ENCODE measurements at regions not wholly inside any gene's neighbourhood (a gene's known extent, or its start where the extent isn't known, plus 50 kb on each side); places are given as distances from the start of the nearest gene placed in this dataset.

DNA sequence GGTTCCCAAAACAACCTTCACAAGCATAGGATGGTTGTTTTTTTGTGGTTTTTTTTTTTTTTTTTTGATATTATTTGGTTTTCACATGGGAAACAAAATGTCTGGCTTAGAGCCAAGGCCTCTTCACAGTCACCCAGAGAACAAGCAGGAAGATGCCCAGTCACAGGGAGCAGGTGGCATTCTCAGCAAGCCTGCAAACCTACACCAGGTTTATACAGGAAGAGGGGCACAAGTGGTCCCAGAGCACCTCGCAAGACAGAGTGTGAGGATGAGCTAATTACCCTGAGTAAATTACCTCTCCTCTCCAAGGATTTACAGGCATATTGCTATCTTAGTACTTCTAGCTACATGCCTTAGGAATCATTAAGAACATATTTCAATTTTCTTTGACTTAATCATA lies 1375.6 kb downstream of the EFNB2 start:
- TF ChIP-seq, protein P1, sequence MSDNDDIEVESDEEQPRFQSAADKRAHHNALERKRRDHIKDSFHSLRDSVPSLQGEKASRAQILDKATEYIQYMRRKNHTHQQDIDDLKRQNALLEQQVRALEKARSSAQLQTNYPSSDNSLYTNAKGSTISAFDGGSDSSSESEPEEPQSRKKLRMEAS (IDR thresholded peaks at IDR 0.05), result no peak
- TF ChIP-seq FOXM1 (IDR thresholded peaks at IDR 0.05; ENCODE audit: borderline replicate concordance, low read depth) (no peak), YY1 (IDR thresholded peaks at IDR 0.05; ENCODE audit: low read depth) (no peak), NFIC (IDR thresholded peaks at IDR 0.05) (no peak), CEBPB (IDR thresholded peaks at IDR 0.05) (no peak), EGR1 (IDR thresholded peaks at IDR 0.05) (no peak), TAF1 (IDR thresholded peaks at IDR 0.05; ENCODE audit: low read depth) (no peak), EP300 (IDR thresholded peaks at IDR 0.05; ENCODE audit: borderline replicate concordance) (no peak), ZBTB7A (IDR thresholded peaks at IDR 0.05; ENCODE audit: low read depth) (no peak), TEAD4 (IDR thresholded peaks at IDR 0.05) (no peak), TCF12 (IDR thresholded peaks at IDR 0.05; ENCODE audit: low read depth) (no peak), RAD21 (IDR thresholded peaks at IDR 0.05; ENCODE audit: low read depth) (no peak), CREB1 (IDR thresholded peaks at IDR 0.05; ENCODE audit: low read depth) (no peak)
- TF ChIP-seq, protein P2, sequence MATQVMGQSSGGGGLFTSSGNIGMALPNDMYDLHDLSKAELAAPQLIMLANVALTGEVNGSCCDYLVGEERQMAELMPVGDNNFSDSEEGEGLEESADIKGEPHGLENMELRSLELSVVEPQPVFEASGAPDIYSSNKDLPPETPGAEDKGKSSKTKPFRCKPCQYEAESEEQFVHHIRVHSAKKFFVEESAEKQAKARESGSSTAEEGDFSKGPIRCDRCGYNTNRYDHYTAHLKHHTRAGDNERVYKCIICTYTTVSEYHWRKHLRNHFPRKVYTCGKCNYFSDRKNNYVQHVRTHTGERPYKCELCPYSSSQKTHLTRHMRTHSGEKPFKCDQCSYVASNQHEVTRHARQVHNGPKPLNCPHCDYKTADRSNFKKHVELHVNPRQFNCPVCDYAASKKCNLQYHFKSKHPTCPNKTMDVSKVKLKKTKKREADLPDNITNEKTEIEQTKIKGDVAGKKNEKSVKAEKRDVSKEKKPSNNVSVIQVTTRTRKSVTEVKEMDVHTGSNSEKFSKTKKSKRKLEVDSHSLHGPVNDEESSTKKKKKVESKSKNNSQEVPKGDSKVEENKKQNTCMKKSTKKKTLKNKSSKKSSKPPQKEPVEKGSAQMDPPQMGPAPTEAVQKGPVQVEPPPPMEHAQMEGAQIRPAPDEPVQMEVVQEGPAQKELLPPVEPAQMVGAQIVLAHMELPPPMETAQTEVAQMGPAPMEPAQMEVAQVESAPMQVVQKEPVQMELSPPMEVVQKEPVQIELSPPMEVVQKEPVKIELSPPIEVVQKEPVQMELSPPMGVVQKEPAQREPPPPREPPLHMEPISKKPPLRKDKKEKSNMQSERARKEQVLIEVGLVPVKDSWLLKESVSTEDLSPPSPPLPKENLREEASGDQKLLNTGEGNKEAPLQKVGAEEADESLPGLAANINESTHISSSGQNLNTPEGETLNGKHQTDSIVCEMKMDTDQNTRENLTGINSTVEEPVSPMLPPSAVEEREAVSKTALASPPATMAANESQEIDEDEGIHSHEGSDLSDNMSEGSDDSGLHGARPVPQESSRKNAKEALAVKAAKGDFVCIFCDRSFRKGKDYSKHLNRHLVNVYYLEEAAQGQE (IDR thresholded peaks at IDR 0.05; ENCODE audit: low read depth), result no peak
- TF ChIP-seq, protein P3, sequence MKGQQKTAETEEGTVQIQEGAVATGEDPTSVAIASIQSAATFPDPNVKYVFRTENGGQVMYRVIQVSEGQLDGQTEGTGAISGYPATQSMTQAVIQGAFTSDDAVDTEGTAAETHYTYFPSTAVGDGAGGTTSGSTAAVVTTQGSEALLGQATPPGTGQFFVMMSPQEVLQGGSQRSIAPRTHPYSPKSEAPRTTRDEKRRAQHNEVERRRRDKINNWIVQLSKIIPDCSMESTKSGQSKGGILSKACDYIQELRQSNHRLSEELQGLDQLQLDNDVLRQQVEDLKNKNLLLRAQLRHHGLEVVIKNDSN (IDR thresholded peaks at IDR 0.05), result no peak

DNA sequence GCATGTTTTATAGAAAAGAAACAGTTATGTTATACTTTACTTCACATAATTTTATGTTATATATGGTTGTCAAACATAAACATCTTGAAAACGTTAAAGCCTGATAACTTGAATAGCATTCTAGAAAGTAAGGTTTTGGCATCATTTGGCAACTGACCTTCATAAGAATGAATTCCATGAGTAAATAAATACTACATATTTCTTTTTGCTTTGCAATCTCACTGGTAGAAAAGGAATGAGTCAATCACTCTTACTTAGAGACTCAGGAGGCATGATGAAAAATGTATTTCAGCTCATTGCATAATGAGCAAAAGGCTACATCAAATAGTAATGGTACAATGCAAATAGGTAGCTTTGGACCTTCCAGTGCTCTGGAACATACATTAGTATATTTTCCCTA lies 1381.9 kb downstream of the EFNB2 start:
- TF ChIP-seq CEBPB (IDR thresholded peaks at IDR 0.05), result no peak
- no peak for TF ChIP-seq ZBTB7A (IDR thresholded peaks at IDR 0.05; ENCODE audit: low read depth)
- TF ChIP-seq, protein P3 (IDR thresholded peaks at IDR 0.05), result no peak
- TF ChIP-seq CREB1 (IDR thresholded peaks at IDR 0.05; ENCODE audit: low read depth), result no peak
- no peak for TF ChIP-seq NFIC (IDR thresholded peaks at IDR 0.05)
- no peak for TF ChIP-seq TAF1 (IDR thresholded peaks at IDR 0.05; ENCODE audit: low read depth)
- no peak for TF ChIP-seq YY1 (IDR thresholded peaks at IDR 0.05; ENCODE audit: low read depth)
- TF ChIP-seq FOXM1 (IDR thresholded peaks at IDR 0.05; ENCODE audit: borderline replicate concordance, low read depth), result no peak
- TF ChIP-seq, protein P1 (IDR thresholded peaks at IDR 0.05), result no peak
- TF ChIP-seq RAD21 (IDR thresholded peaks at IDR 0.05; ENCODE audit: low read depth), result no peak
- TF ChIP-seq EP300 (IDR thresholded peaks at IDR 0.05; ENCODE audit: borderline replicate concordance), result no peak
- no peak for TF ChIP-seq TEAD4 (IDR thresholded peaks at IDR 0.05)
- TF ChIP-seq, protein P2 (IDR thresholded peaks at IDR 0.05; ENCODE audit: low read depth), result no peak
- no peak for TF ChIP-seq TCF12 (IDR thresholded peaks at IDR 0.05; ENCODE audit: low read depth)
- no peak for TF ChIP-seq EGR1 (IDR thresholded peaks at IDR 0.05)

DNA sequence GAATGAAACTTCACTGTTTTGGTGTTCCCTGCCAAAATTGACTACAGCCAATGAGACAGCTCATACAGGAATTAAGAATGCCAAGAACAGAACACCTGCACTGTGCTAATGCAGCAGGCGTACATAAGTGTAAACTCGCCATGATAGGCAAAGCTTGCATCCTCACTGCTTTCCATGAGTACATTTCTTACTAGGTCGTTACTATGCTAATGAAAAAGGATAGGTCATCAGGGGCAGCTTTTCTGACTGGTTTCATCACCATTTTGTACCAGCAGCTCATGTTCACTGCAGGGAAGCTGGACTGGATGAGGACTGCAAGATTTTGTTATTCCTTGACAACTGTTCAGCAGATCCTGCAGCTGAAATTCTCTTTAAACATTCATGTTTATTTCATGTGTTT lies 1383.8 kb downstream of the EFNB2 start:
- TF ChIP-seq, protein P2 (IDR thresholded peaks at IDR 0.05; ENCODE audit: low read depth), result no peak
- no peak for TF ChIP-seq NFIC (IDR thresholded peaks at IDR 0.05)
- no peak for TF ChIP-seq CEBPB (IDR thresholded peaks at IDR 0.05)
- no peak for TF ChIP-seq EGR1 (IDR thresholded peaks at IDR 0.05)
- no peak for TF ChIP-seq RAD21 (IDR thresholded peaks at IDR 0.05; ENCODE audit: low read depth)
- TF ChIP-seq TEAD4 (IDR thresholded peaks at IDR 0.05), result no peak
- no peak for TF ChIP-seq TCF12 (IDR thresholded peaks at IDR 0.05; ENCODE audit: low read depth)
- TF ChIP-seq CREB1 (IDR thresholded peaks at IDR 0.05; ENCODE audit: low read depth), result no peak
- TF ChIP-seq, protein P3 (IDR thresholded peaks at IDR 0.05), result no peak
- no peak for TF ChIP-seq FOXM1 (IDR thresholded peaks at IDR 0.05; ENCODE audit: borderline replicate concordance, low read depth)
- TF ChIP-seq, protein P1 (IDR thresholded peaks at IDR 0.05), result no peak
- TF ChIP-seq EP300 (IDR thresholded peaks at IDR 0.05; ENCODE audit: borderline replicate concordance), result no peak

DNA sequence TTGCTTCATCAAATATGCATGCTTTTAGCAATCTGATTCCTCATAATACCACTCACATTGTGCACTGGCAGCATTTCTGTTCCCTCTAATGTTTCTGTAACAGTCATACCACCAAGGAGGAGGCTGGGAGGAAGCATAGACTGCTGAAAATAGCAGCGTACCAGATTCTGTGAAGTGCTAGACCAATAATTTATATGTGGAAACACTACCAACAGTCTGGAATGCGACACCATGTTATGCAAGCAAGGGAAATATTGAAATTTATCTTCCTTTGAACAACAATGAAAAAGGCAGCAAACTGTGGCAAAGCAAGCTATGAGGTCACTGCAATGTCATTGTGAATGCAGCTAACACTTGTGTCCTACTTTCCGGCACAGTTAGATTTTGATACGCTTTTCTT lies 1388.0 kb downstream of the EFNB2 start:
- TF ChIP-seq TEAD4 (IDR thresholded peaks at IDR 0.05) (no peak), ZBTB7A (IDR thresholded peaks at IDR 0.05; ENCODE audit: low read depth) (no peak), YY1 (IDR thresholded peaks at IDR 0.05; ENCODE audit: low read depth) (no peak), TCF12 (IDR thresholded peaks at IDR 0.05; ENCODE audit: low read depth) (no peak), CEBPB (IDR thresholded peaks at IDR 0.05) (no peak), TAF1 (IDR thresholded peaks at IDR 0.05; ENCODE audit: low read depth) (no peak), CREB1 (IDR thresholded peaks at IDR 0.05; ENCODE audit: low read depth) (no peak), FOXM1 (IDR thresholded peaks at IDR 0.05; ENCODE audit: borderline replicate concordance, low read depth) (no peak), NFIC (IDR thresholded peaks at IDR 0.05) (no peak)
- TF ChIP-seq, protein P3 (IDR thresholded peaks at IDR 0.05), result no peak
- TF ChIP-seq, protein P2 (IDR thresholded peaks at IDR 0.05; ENCODE audit: low read depth), result no peak
